ENCODE measurements at regions not wholly inside any gene's neighbourhood (a gene's known extent, or its start where the extent isn't known, plus 50 kb on each side); places are given as distances from the start of the nearest gene placed in this dataset.

DNA sequence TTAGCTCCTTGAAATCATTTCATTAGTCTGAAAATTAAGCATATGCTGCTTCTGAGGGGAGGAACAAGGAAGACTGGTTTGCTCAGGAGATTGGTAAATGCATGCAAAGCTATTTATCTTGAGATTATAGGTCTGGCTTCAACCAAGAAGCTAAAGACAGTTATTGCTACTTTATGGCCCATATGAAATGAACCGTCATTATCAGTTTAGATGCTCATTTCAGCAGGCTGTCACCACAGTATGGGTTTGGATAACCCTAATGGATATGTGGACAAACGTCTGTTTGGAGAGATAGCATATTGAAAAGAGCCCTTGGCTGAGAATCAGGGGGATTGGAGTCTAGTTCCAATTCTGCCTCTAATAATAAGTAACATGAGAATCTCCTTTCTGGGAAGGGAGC is 922.6 kb downstream of the TUSC7 start:
- DNase-seq = no peak

DNA sequence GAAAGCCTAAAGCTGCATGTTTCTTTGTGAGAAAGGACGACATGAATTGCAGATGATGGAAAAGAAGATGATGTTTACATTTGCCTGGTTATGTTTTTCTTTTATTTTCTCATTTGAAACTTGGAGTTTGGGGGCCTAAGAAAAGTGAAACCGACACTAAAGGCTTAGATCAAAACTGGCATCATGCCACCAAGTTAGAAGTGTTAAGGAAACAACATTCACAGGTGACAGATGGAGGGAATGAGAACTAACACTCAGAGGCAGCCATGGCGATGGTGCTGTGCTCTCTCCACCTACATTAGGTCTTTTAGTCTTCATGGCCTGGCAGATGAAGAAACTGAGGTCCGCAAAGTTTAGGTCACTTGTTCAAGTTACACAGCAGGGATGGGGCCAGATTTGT is 923.6 kb downstream of the TUSC7 start:
- DNase-seq = no peak

DNA sequence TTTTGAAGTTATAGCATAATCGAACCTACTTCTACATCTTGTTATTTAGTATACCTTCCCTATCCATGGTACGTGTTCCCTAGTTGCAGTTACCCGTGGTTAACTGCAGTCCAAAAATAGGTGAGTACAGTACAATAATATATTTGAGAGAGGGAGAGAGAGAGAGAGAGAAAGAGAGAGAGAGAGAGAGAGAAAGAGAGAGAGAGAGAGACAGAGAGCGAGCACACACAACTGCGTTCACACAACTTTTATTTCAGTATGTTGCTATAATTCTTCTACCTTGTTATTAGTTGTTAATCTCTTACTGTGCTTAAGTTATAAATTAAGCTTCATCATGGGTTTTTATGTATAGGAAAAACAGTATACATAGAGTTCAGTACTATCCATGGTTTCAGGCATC is 928.1 kb downstream of the TUSC7 start:
- no peak for DNase-seq

DNA sequence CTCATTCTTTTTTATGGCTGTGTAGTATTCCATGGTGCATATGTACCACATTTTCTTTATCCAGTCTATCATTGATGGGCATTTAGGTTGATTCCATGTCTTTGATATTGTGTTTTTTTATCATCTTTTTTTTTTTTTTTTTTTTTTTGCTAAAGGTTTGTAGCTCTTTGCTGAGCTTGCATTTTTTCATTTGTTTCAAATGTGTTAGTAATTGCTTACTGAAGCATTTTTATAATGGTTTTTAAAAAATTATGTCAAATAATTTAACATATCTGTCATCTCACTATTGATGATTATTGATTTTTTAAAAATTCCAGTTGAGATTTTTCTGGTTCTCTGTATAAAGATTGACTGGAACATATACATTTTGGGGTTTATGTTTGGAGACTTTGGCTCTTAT is 934.6 kb downstream of the TUSC7 start:
- no peak for DNase-seq

DNA sequence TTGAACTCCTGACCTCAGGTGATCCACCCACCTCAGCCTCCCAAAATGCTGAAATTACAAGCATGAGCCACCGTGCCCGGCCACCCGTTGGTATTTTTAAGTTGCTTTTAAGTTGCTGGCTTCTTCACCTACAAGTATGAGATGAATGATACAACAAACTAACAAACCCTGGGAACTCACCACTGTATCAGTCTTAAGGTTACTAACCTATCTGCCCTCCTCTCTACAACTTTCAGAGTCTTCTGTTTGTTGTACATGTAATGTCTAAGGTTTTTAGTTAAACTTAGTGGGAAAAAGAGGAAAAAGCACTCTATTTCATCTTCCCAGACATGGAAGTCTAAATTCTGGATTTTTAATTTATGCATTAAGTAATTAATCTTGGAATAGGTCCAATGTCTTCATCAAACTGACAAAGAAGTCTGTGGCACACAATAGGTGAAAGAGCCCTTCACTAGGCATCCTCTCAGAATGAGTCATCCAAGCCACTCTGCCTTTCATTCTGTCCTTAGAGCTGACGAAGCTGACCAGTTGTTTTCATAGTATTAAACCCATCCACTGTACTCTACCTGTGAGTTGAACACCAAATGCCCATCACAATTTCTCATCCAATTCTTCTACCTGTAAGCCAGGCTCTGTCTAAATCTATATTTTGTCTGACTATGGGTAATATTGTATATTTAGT is 936.1 kb downstream of the TUSC7 start:
- DNase-seq = no peak

DNA sequence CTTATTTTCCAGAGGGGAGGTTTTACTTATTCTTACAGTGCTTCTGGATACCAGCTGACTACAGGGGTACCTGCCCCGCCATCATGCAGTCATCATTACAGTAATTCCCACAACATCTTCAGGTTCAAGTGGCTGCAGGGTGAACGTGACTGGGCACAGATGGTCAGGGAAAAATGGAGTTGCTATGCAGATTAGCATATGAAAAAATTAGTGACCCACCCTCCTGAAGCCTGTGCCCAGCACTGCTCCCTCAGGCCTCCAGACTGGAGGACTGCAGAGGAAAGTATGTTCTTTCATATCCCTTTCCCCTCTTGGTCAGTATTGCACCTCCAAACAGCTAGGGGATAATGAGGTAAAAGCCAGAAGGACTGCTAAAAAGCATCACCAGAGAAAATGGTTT is 937.9 kb downstream of the TUSC7 start:
- no peak for DNase-seq

DNA sequence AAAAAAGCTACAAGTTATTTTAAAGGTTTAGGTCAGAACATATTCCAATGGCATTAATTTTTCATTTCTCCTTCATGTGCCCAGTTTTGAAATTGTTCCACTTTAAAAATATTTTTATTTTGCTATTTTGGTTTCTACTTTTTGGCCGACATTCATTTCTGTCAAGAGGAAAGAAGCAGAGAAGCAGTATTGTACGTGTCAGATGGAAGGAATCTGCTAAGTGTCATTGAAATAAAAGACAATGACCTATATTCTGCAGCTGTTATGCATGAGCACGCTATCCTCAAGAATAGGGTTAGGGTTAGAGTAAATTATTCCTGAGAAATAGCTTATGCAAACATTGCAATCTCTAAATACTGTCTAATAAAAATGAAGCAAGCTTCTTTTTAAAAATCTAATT is 941.7 kb downstream of the TUSC7 start:
- no peak for DNase-seq

DNA sequence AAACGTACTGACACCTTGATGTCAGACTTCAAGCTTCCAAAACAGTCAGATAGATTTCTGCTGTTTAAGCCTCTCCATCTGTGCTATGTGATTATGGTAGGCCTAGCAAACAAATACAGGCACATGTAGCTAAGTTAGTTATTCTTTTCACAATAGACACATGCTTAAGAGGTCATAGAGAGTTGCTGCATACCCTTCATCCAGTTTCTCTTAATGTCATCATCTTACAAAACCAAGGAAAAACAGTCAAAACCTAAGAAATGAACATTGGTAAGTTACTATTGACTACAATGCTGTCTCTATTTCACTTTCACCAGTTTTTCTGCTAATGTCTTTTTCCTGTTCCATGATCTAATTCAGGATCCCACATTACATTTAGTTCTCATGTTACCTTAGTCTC is 946.8 kb downstream of the TUSC7 start:
- DNase-seq = no peak

DNA sequence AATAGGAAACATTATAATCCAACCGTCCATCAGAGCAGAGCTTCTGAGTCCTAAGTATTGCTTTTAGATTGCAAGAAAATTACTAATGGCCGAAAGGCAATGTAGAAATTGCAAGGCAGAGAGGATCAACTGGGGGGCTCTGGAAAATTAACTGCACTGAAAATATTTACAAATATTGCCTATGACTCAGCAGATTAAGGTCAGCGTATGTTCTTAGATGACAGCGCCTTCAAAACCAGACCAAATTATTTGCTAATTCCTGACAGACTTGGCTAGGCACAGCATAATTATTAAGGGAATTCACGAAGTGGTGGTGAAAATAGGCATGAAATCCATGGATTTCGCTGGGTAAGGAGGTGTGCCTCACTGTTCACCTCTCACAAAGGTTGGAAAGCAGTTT is 947.7 kb downstream of the TUSC7 start:
- DNase-seq = no peak

DNA sequence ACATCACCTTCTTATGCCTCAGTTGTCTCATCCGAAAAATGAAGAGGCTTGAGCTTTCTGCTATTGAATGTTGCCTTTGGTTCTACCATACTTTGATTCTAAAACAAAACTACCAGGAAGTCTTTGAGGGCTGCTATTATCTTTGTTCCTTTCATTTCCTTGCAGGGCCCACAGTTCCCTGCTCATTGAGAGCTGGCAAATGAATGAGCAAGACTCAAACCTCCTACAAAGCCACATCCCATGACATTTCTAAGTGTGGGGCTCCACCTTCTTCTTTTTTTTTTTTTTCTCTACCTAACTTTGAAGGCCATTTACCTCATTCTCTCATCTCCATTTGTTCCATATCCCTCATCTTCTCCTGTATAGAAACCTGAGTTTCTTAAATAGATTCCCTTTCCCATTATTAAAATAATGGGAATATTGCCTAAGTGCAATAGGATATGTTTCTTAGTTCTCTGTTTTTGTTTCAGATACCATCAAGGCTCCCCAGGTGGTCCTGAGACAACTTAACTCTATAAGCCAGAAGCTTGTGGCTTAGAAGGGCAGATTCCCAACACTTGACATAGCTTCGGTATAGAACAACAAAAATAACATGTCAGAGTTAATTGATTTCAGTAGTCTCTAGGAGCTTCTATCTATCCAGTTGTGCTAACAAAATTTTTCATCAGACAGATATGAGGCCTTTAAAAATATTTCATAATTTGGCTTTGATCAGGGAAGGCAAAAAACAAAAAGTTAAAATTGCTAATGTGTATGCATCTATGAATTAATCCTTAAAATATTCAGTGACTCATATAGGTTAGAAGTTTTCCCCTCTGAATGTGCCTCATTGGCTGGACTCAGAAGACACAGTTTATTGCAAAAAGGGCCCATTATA is 951.6 kb downstream of the TUSC7 start:
- no peak for DNase-seq

DNA sequence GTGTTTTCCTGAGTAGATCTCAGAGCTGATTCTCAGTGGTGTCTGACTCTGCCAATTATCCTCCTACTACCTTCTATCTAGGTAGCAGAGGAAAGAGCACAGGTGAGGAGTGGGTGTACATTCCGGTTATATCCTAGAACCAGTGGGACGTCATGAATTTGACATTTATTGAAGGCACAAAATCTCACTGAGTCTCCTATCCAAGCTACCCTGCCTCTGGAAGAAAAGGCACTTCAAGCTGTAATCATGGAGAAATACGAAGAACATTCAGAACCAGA is 952.2 kb downstream of the TUSC7 start:
- no peak for DNase-seq

DNA sequence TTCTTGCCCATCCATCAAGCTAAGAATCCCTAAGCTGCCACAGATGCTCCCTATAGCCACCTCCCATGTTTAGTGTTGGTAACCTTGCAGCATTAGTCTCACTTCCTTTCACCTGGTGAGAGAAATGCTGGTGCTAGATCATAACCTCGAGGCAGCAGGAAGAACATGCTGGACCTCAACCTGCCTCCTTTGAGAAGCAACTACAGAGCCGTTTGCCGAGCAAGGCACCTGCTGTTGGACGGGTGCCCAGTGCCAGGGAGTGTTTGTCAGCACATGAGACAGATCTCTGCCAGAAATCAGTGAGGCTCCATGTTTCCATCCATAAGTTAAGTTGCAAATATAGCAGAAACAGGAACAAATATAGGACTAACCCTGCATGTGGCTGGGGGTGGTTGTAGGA is 955.7 kb downstream of the TUSC7 start:
- DNase-seq = no peak

DNA sequence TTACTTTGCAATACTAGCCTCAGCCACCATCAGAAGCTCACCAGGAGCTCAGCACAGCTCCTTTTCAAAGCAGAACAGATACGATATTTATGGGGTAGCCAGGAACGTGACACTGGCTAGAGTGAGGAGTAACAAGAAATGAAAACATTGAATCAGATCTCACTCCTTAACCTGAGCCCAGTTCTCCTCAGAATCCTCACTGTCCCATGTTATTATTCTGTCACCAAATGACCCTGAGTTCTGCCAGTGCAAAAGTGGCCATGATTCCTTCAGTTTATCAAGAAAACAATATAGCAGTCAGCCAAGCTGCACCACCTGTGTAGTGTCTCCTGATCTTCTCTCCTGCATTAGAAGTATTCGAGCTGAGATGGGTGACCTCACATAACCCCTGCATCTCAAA is 956.7 kb downstream of the TUSC7 start:
- DNase-seq = no peak

DNA sequence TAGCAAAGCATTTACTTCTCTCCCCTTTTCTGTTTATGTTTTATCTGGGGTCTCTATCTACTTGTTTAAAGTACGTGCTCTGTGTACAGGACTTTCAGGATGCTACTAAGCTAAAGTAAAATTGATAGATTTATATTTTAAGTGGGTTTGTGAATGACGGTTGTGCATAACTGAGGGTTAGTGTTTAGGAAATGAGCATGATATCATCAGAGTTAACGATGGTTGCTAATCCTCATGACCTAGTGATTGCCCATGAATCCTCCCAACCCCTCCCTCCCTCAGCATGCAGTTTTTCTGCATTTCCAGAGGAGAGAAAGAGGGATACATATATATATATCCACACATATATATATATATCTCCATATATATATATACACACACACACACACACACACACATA is 957.2 kb downstream of the TUSC7 start:
- DNase-seq = no peak

DNA sequence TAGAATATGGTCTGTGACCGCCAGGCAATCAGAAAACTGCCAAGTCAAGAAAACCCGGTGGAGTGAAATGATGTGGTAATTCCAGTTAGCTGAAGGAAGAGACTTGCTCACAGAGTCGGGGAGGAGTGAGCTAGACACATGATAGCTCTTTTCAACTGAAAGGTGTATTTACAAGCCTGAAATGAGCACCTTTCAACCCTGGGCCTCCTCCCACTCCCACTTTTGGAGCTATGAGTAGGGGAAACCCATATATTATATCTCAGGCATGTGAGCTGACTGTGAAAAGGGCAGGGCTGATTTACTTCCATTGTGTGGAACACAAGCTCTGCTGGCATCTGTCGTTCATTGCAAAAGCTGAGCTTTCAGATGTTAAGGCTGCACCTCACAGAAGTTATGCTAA is 960.2 kb downstream of the TUSC7 start:
- DNase-seq = no peak

DNA sequence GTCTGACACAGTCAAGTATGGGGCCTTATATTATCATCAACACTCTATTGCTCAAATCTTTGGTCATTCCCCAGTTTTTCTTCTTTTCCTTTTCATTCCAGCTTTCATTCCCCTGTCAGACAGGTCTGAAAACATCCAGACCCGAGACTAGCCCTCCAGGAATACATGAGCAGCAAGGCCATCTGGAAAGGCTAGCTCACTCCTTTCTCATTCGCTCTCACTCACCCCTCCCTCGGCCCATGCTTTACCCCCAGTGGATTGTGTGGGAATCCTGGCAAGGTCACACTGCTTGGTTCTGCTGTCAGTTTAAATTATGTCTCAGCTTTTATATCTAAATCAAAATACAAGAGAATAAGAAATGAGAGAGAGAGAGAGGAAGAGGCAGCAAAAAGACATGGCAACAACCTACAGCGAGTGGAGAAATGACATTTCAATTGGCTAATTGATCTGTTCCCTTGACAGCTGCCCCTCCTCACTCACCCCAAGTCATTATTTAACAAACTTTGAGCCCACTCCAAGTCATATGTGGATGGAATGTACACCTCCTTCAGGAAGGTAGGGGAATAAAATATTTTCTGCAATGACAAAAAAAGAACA is 962.2 kb downstream of the TUSC7 start:
- DNase-seq = no peak

DNA sequence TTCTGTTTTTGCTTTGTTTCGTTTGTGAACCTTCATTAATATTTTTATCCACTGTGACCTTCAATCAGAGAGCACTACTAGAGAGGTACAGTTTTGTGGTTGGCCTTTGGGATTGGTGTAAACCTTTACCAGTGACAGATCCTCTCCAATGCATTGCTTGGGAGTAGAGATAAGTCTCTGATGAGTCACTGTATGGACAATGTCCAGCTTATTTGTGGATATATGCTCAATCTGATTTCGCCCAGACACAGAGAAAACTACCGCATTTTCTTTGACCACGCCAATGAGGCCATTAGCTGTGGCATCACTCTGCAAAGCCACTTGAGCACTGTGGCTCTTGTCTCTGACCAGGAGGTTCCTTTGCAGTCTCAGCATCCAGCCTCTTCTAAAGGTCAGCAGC is 964.7 kb downstream of the TUSC7 start:
- DNase-seq = no peak

DNA sequence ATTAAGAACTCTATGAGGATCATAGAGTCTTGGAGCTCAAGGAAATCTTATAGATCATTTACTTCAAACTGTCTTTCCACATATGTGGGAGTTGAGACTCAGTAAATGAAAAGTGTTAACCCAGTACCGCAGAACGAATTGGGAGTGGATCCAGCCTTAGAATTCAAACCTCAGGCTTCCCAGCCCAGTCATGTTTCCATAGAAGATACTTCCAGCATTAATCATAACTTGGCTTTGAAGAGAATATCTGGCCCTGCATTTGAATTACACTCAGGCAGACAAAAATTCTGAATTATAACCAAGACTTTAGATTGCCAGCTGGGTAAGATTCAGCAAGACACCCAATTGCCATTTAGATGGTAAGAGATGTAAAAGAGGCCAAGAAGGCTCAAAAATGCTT is 972.0 kb downstream of the TUSC7 start:
- DNase-seq = no peak

DNA sequence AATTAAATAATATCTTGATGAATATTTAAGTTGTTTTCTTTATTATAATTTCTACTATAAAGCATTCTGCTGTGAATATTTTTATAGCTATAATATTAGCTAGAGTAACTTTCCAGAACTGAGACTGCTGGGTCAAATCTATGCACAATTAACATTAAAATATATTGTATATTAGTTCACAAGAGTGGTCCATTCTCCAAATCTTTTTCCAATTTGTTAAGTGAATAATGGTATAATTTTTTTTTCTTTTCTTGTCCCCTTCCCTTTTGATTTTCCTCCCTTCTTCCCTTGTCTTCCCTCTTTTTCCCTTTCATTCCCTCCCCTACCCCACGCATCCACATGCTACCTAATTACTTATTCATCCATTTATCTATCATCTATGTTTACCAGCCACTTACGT is 977.5 kb downstream of the TUSC7 start:
- DNase-seq = no peak

DNA sequence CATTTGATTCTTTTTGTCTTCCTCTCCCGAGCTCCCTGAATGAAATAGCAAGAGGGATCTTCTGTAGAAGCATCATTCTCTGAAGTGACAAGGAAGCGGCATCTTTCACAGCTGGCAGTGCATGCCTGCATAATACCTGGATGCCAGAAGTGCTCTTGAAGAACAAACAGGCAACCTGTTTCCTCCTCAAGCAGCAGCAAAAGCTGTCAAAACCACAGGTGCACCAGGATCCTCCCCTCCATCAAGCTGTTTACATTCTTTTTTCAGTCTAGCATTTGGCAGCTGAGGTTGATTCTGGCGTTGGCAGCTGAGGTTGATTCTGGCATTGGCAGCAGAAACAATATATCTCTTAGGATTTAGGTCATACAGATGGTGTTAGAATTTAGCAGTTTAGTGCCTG is 979.0 kb downstream of the TUSC7 start:
- DNase-seq = no peak

DNA sequence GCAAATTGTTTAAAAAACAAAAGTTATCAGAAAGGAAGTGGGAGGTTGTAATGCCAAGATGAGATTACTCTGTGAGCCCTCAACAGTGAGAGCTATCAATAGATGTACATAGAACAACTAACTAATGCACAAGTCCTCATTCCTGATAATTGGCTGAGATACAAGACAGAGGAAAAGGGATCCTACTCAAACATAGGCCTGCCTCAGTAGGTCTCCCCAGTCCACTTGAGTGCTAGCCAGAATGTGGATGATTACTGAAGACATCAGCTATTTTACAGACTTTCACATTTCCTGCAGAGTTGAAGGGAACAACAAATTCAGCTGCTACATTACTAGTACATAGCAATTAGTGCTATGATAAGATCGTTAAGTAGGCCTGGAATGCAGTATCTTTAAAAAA is 981.9 kb downstream of the TUSC7 start:
- DNase-seq = no peak

DNA sequence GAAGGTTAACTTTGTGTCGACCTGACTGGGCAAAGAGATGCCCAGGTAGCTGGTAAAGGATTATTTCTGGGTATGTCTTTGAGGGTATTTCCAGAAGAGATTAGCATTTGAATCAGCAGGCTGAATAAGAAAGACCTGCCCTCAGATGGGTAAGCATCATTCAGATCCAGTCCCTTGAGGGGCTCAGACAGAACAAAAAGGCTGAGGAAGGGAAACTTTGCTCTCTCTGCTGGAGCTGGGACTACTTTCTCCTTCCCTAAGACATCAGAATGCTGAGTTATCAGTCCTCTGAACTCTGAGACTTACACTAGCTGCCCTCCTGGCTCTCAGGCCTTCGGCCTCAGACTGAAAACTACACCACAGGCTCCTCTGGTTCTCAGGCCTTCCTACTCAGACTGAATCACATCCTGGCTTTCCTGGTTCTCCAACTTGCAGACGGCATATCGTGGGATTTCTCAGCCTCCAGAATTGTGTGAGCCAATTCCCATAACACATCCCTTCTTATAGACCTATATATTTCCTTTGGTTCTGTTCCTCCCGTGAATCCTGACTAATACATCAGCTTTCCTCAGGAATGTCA is 982.9 kb downstream of the TUSC7 start:
- no peak for DNase-seq

DNA sequence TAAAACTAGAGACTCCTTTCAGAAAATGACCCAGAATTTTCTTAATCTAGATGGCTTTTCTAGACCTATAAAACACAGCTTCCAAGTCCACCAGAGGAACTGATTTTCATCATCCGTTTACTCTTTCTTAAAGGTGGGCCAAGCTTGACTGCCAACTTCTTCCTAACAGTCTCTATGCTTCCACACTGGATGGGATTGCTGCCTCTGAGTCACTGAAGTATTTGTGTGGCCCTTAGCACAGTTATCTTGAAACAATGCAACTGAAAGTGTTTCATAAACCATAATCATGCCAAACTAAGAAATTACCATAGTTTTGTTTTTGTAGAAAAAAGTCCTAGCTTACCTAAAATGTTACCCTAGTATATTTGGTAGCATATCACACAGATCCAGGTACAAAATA is 985.7 kb downstream of the TUSC7 start:
- no peak for DNase-seq
